ENCODE measurements at regions not wholly inside any gene's neighbourhood (a gene's known extent, or its start where the extent isn't known, plus 50 kb on each side); places are given as distances from the start of the nearest gene placed in this dataset.

DNA sequence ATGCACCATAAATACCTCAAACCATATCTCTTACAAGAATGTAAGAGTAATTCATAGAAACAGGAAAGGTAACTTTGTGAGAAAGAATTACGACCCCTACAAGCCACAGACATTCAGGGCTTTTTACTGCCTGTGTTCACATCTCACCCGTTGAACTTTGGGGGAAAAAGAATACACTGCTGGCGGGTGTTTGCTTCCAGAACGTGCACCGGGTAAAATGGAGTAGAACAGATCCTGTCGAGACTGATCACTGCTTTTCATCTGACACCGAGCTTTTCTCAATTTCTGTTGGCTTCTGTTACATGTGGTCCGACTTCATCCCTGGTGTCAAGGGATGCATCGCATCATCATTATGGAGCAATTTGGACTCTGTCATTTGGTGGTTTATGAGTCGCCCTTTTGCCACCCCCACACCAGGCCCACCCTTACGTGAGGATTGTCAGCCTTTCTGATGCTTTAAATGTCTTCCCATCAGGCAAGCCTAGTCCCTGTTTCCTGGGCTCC, 219.2 kb upstream of the ZFP64 start:
- TF ChIP-seq, protein P1, sequence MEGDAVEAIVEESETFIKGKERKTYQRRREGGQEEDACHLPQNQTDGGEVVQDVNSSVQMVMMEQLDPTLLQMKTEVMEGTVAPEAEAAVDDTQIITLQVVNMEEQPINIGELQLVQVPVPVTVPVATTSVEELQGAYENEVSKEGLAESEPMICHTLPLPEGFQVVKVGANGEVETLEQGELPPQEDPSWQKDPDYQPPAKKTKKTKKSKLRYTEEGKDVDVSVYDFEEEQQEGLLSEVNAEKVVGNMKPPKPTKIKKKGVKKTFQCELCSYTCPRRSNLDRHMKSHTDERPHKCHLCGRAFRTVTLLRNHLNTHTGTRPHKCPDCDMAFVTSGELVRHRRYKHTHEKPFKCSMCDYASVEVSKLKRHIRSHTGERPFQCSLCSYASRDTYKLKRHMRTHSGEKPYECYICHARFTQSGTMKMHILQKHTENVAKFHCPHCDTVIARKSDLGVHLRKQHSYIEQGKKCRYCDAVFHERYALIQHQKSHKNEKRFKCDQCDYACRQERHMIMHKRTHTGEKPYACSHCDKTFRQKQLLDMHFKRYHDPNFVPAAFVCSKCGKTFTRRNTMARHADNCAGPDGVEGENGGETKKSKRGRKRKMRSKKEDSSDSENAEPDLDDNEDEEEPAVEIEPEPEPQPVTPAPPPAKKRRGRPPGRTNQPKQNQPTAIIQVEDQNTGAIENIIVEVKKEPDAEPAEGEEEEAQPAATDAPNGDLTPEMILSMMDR (IDR thresholded peaks at IDR 0.05; ENCODE audit: low read length) = no peak
- TF ChIP-seq EZH2 (optimal IDR thresholded peaks at IDR 0.05; ENCODE audit: low read depth, low read length) = no peak

All from MM.1S (cell line).